H1 (cell line): ENCODE measurements at regions not wholly inside any gene's neighbourhood (a gene's known extent, or its start where the extent isn't known, plus 50 kb on each side); places are given as distances from the start of the nearest gene placed in this dataset.

Source experiments
- CTCF ChIA-PET: fragments of 300-600 bp; sonication (Branson Sonifier 250); formaldehyde crosslinking; loops from one replicate; lab custom pipeline; 2021; ENCODE audit not compliant: partially characterized antibody; lab: Charles Lee
- POLR2A ChIA-PET: fragments of 300-600 bp; sonication (Branson Sonifier 250); formaldehyde crosslinking; loops from one replicate; lab custom pipeline; 2021; ENCODE audit warnings: inconsistent platforms; ENCODE audit not compliant: partially characterized antibody; lab: Charles Lee
- DNase-seq, 2 experiments: peaks; one replicate each; pipeline versions ENCODE4 v3.0.0 to v3.0.0-alpha.2; 2010 to 2022; ENCODE audit warnings: low spot score in 2 of 2, low read depth in 1 of 2, mixed read lengths in 1 of 2
- FAIRE-seq: peaks from 2 replicates; lab custom pipeline; 2011; peaks lifted over from hg19 to GRCh38; lab: Jason Lieb, UNC
- H2AFZ ChIP-seq: 2 replicates; pipeline ENCODE4 v1.8.1; 2012; ENCODE audit warnings: low read length, inconsistent platforms
- H2AK5ac ChIP-seq: 2 replicates; pipeline ENCODE4 v1.6.1; 2013; ENCODE audit warnings: low read depth, low read length
- H2BK120ac ChIP-seq: replicated peaks from 2 replicates; pipeline ENCODE3; 2013; ENCODE audit warnings: low read depth, low read length, inconsistent platforms
- H2BK12ac ChIP-seq: 2 replicates; pipeline ENCODE4 v1.6.1; 2013; ENCODE audit warnings: low read depth, low read length
- H2BK15ac ChIP-seq: 2 replicates; pipeline ENCODE4 v1.6.1; 2013; ENCODE audit warnings: low read length
- H2BK20ac ChIP-seq: 2 replicates; pipeline ENCODE4 v1.6.1; 2013; ENCODE audit warnings: low read length
- H2BK5ac ChIP-seq: 2 replicates; pipeline ENCODE4 v1.6.1; 2013; ENCODE audit warnings: low read depth, low read length
- H3K14ac ChIP-seq: 2 replicates; pipeline ENCODE4 v1.6.1; 2013; ENCODE audit warnings: inconsistent platforms; ENCODE audit not compliant: insufficient read length
- H3K18ac ChIP-seq: 2 replicates; pipeline ENCODE4 v1.6.1; 2013; ENCODE audit warnings: low read length; ENCODE audit errors: extremely low read depth
- H3K23ac ChIP-seq: 2 replicates; pipeline ENCODE4 v1.6.1; 2013; ENCODE audit warnings: inconsistent platforms; ENCODE audit not compliant: insufficient read length
- H3K23me2 ChIP-seq: 2 replicates; pipeline ENCODE4 v1.6.1; 2013; ENCODE audit warnings: low read depth, low read length
- H3K27ac ChIP-seq: 2 replicates; pipeline ENCODE4 v1.6.1; 2011; ENCODE audit warnings: low read depth, low read length, inconsistent platforms
- H3K27me3 ChIP-seq, 4 experiments: replicated peaks in 1 of 4; 1 replicate in 1 of 4; 2 replicates in 3 of 4; pipeline versions ENCODE4 v1.6.1 to v1.8.1; 2011 to 2013; ENCODE audit warnings: low read length in 3 of 4, mild to moderate bottlenecking in 3 of 4, inconsistent platforms in 2 of 4, mixed read lengths in 2 of 4, moderate library complexity in 1 of 4; ENCODE audit not compliant: control insufficient read depth in 3 of 4, insufficient read depth in 3 of 4; ENCODE audit errors: extremely low read depth in 1 of 4
- H3K36me3 ChIP-seq, 4 experiments: 2 replicates each; pipeline versions ENCODE4 v1.6.1 to v1.8.1; 2011 to 2013; ENCODE audit warnings: mild to moderate bottlenecking in 4 of 4, low read length in 3 of 4, moderate library complexity in 2 of 4, control low read depth in 1 of 4, inconsistent platforms in 1 of 4; ENCODE audit not compliant: insufficient read depth in 4 of 4, control insufficient read depth in 2 of 4
- H3K4ac ChIP-seq: replicated peaks from 2 replicates; pipeline ENCODE3; 2013; ENCODE audit warnings: low read length, low read depth, mixed read lengths, inconsistent platforms; ENCODE audit not compliant: insufficient read length
- H3K4me1 ChIP-seq, 4 experiments: replicated peaks in 1 of 4; 1 replicate in 1 of 4; 2 replicates in 3 of 4; pipeline versions ENCODE4 v1.6.1 to v1.8.1; 2011 to 2013; ENCODE audit warnings: low read length in 3 of 4, inconsistent platforms in 2 of 4, mixed read lengths in 1 of 4; ENCODE audit not compliant: insufficient read depth in 4 of 4, control insufficient read depth in 3 of 4
- H3K4me2 ChIP-seq, 2 experiments: 2 replicates each; pipeline versions ENCODE4 v1.6.1 to v1.8.1; 2011 to 2013; ENCODE audit warnings: low read depth in 2 of 2, low read length in 2 of 2, control low read depth in 1 of 2, inconsistent platforms in 1 of 2, mild to moderate bottlenecking in 1 of 2; ENCODE audit not compliant: insufficient read depth in 1 of 2
- H3K4me3 ChIP-seq, 4 experiments: fragments of 200-600, 300-600 bp in 1 of 4; sonication (generic), shearing (Covaris generic), sonication (Bioruptor Twin) in 1 of 4; 2 replicates each; pipeline versions ENCODE4 v1.5.1 to v1.8.1; 2011 to 2016; ENCODE audit warnings: low read length in 4 of 4, low read depth in 3 of 4, control low read depth in 2 of 4, inconsistent platforms in 2 of 4, mild to moderate bottlenecking in 2 of 4, mixed read lengths in 1 of 4, moderate library complexity in 1 of 4; ENCODE audit not compliant: insufficient read depth in 2 of 4; ENCODE audit errors: extremely low read depth in 1 of 4
- H3K56ac ChIP-seq: replicated peaks from 2 replicates; pipeline ENCODE3; 2013; ENCODE audit warnings: low read depth, mild to moderate bottlenecking, mixed read lengths, low read length, inconsistent platforms; ENCODE audit not compliant: insufficient read length
- H3K79me1 ChIP-seq: 2 replicates; pipeline ENCODE4 v1.6.1; 2013; ENCODE audit warnings: low read depth, low read length, control low read depth
- H3K79me2 ChIP-seq, 2 experiments: 2 replicates each; pipeline versions ENCODE4 v1.6.1 to v1.8.1; 2012 to 2013; ENCODE audit warnings: low read length in 2 of 2, mild to moderate bottlenecking in 2 of 2, inconsistent platforms in 1 of 2; ENCODE audit not compliant: insufficient read depth in 2 of 2, control insufficient read depth in 1 of 2
- H3K9ac ChIP-seq, 4 experiments: replicated peaks in 1 of 4; 1 replicate in 1 of 4; 2 replicates in 3 of 4; pipeline versions ENCODE4 v1.6.1 to v1.8.1; 2011 to 2013; ENCODE audit warnings: low read depth in 3 of 4, low read length in 3 of 4, control low read depth in 2 of 4, mild to moderate bottlenecking in 2 of 4, moderate library complexity in 2 of 4, inconsistent platforms in 1 of 4; ENCODE audit errors: extremely low read depth in 1 of 4
- H3K9me3 ChIP-seq, 2 experiments: 2 replicates each; pipeline versions ENCODE4 v1.6.1 to v1.8.1; 2012 to 2013; ENCODE audit warnings: mild to moderate bottlenecking in 2 of 2, moderate library complexity in 2 of 2, control low read depth in 1 of 2, inconsistent platforms in 1 of 2, low read depth in 1 of 2, low read length in 1 of 2, mixed read lengths in 1 of 2; ENCODE audit not compliant: insufficient read depth in 2 of 2
- H4K20me1 ChIP-seq, 2 experiments: replicated peaks in 1 of 2; 2 replicates each; pipeline versions ENCODE3 to v1.8.1; 2011 to 2013; ENCODE audit warnings: inconsistent platforms in 2 of 2, low read length in 2 of 2, mild to moderate bottlenecking in 1 of 2; ENCODE audit not compliant: insufficient read depth in 2 of 2, control insufficient read depth in 1 of 2
- H4K5ac ChIP-seq: 2 replicates; pipeline ENCODE4 v1.6.1; 2013; ENCODE audit warnings: low read length, low read depth, mixed read lengths, inconsistent platforms; ENCODE audit not compliant: insufficient read length
- H4K8ac ChIP-seq: 2 replicates; pipeline ENCODE4 v1.8.0; 2013; ENCODE audit warnings: mild to moderate bottlenecking, moderate library complexity, low read length, inconsistent platforms; ENCODE audit not compliant: insufficient read depth; ENCODE audit errors: extremely low read depth
- H4K91ac ChIP-seq: replicated peaks from 2 replicates; pipeline ENCODE3; 2013; ENCODE audit warnings: low read length, mixed read lengths, inconsistent platforms; ENCODE audit not compliant: insufficient read length
- CHD2 ChIP-seq: IDR thresholded peaks from 2 replicates; pipeline ENCODE4 v1.6.1; 2012; ENCODE audit warnings: low read length, improper control_type of control experiment
- CREB1 ChIP-seq: IDR thresholded peaks from 2 replicates; pipeline ENCODE4 v1.6.1; 2012; ENCODE audit warnings: inconsistent platforms
- E2F6 ChIP-seq: IDR thresholded peaks from 2 replicates; pipeline ENCODE4 v1.6.1; 2012; ENCODE audit warnings: inconsistent platforms
- EGR1 ChIP-seq: IDR thresholded peaks from 2 replicates; pipeline ENCODE4 v1.6.1; 2011; ENCODE audit warnings: low read depth, low read length, borderline replicate concordance
- HDAC2 ChIP-seq, 2 experiments: fragments of 300-600 bp in 1 of 2; sonication (generic) in 1 of 2; IDR thresholded peaks; 2 replicates each; pipeline ENCODE4 v1.6.1; 2011 to 2012; ENCODE audit warnings: low read depth in 2 of 2, low read length in 2 of 2, mild to moderate bottlenecking in 2 of 2, moderate library complexity in 2 of 2, borderline replicate concordance in 1 of 2, inconsistent platforms in 1 of 2
- KDM1A ChIP-seq: fragments of 200-600, 300-600 bp; sonication (generic); IDR thresholded peaks from 2 replicates; pipeline ENCODE4 v1.7.1; 2016; ENCODE audit warnings: mild to moderate bottlenecking, low read length, borderline replicate concordance
- RBBP5 ChIP-seq: IDR thresholded peaks from 2 replicates; pipeline ENCODE4 v1.7.1; 2012; ENCODE audit warnings: low read depth, mild to moderate bottlenecking, inconsistent platforms, low read length, moderate library complexity, borderline replicate concordance
- SP1 ChIP-seq: IDR thresholded peaks from 2 replicates; pipeline ENCODE4 v1.6.1; 2011; ENCODE audit warnings: low read depth, low read length
- SP2 ChIP-seq: IDR thresholded peaks from 2 replicates; pipeline ENCODE4 v1.6.1; 2012; ENCODE audit warnings: mild to moderate bottlenecking, low read length, inconsistent platforms
- TEAD4 ChIP-seq: IDR thresholded peaks from 2 replicates; pipeline ENCODE4 v1.6.1; 2012; ENCODE audit warnings: low read depth, low read length, inconsistent platforms, mixed read lengths
- WGBS, 2 experiments: shearing (Covaris generic) in 1 of 2; methylation state at CpG; one replicate each; pipeline versions ENCODE4 v1.1.6 to v1.1.7; 2013 to 2015; ENCODE audit warnings: low lambda C conversion rate in 2 of 2, mixed read lengths in 2 of 2, inconsistent platforms in 1 of 2, low coverage in 1 of 2, missing lambda C conversion rate in 1 of 2; ENCODE audit not compliant: insufficient replicate concordance in 2 of 2, insufficient coverage in 1 of 2, insufficient read length in 1 of 2; ENCODE audit errors: extremely low coverage in 1 of 2, missing lambda C conversion rate in 1 of 2; 5-methylcytosine and 5-hydroxymethylcytosine counted together

- Histone ChIP-seq H3K79me2 (peaks cover 0 to 5% of the 10 kb centered on the region in 2 experiments; a peak in 1 of 4 replicates), H3K14ac (no peak overlapping the region), H2BK12ac (no peak overlapping the region), H4K20me1 (peaks cover 0 to 6% of the 10 kb centered on the region in 2 experiments), H2BK5ac (peak overlapping the region; percentile 78; the same call in 1 of the 2 replicates), H2BK120ac (no peak overlapping the region), H3K27me3 (no peaks in the 10 kb centered on the region; a peak in 2 of 7 replicates), H3K23ac (no peak overlapping the region), H3K4me2 (peak overlapping the region; percentile 55 to 92), H3K23me2 (peaks cover 14% of the 10 kb centered on the region; the same call in 1 of the 2 replicates), H2BK20ac (0 out of 2 replicates have a peak overlapping the region, but pooled peaks have one; percentile 32), H2BK15ac (peak overlapping the region; percentile 61; the same call in 1 of the 2 replicates), H4K8ac (no peak overlapping the region), H3K79me1 (peaks cover 14% of the 10 kb centered on the region), H2AK5ac (no peak overlapping the region), H3K56ac (peak overlapping the region; percentile 83), H4K91ac (peak overlapping the region; percentile 57), H3K9me3 (no peaks in the 10 kb centered on the region), H3K4me3 (peak overlapping the region; percentile 1 to 75 (median 30); a peak in 5 of 8 replicates), H3K27ac (peak overlapping the region; percentile 9; the same call in 1 of the 2 replicates), H2AFZ (no peak overlapping the region), H3K4ac (peak overlapping the region; percentile 57), H3K4me1 (peaks cover 4 to 27% (median 19%) of the 10 kb centered on the region in 4 experiments), H3K18ac (peak overlapping the region; percentile 78), H3K36me3 (no peaks in the 10 kb centered on the region), H3K9ac (no peak overlapping the region), H4K5ac (peak overlapping the region; percentile 94)
- CTCF ChIA-PET, result interaction anchor here (0.7 to 33.8 kb wide), 4 partner anchors 16 to 381 kb away, joined by 3 to 371 read pairs (median 4); no protein-coding TSS in a partner anchor
- WGBS, 2 experiments, result 20% methylated on average over 30 of the region's 36 CpGs; no CpG with 5 or more reads in 1 of the 2 experiments
- POLR2A ChIA-PET, result interaction anchor here (0.7 to 1.1 kb wide), 4 partner anchors 12 to 54 kb away, joined by 3 to 5 read pairs (median 4); no protein-coding TSS in a partner anchor
- DNase-seq (peak; percentile 74 to 91), FAIRE-seq (no peak)
- TF ChIP-seq CREB1, result peak; percentile 64
- TF ChIP-seq KDM1A, result peak; percentile 94
- TF ChIP-seq EGR1, result peak; percentile 97
- peak; percentile 70; the same call in 1 of the 2 replicates for TF ChIP-seq SP1
- TF ChIP-seq CHD2, result no peak
- TF ChIP-seq SP2, result no peak
- no peak for TF ChIP-seq E2F6
- peak in 1 of 2 experiments; percentile 71; a peak in 3 of 4 replicates for TF ChIP-seq HDAC2 (IDR thresholded peaks at IDR 0.05; ENCODE audit: borderline replicate concordance in 1 of 2, low read depth in 2 of 2, low read length in 2 of 2)
- TF ChIP-seq RBBP5, result 0 out of 2 replicates have a peak, but pooled peaks have one; percentile 42
- TF ChIP-seq TEAD4, result peak; percentile 61; the same call in 1 of the 2 replicates
Observed at GRCh38 chr16:85234310-85235204, 122.3 kb upstream of the CIBAR2 start.
